Sigmoid colon (tissue), 6 donors: ENCODE measurements at regions not wholly inside any gene's neighbourhood (a gene's known extent, or its start where the extent isn't known, plus 50 kb on each side); places are given as distances from the start of the nearest gene placed in this dataset.
A peak's percentile ranks its signal among the peaks of the same experiment; 100 is the strongest.

Experiments
- DNase-seq: peaks from one replicate; pipeline ENCODE4 v3.0.0-alpha.2; 2019
- H3K27ac ChIP-seq, 4 donors: fragments of 200-600 bp; sonication (generic); one replicate each; pipeline ENCODE4 v1.5.1; 2016 to 2019; ENCODE audit warnings: mild to moderate bottlenecking in 1 of 4
- H3K27me3 ChIP-seq, 3 donors: fragments of 200-600 bp; sonication (generic); one replicate each; pipeline ENCODE4 v1.5.1; 2019; ENCODE audit warnings: mild to moderate bottlenecking in 1 of 3
- H3K36me3 ChIP-seq, 4 donors: fragments of 200-600 bp; sonication (generic); one replicate each; pipeline ENCODE4 v1.5.1; 2016 to 2019
- H3K4me1 ChIP-seq, 4 donors: fragments of 200-600 bp; sonication (generic); one replicate each; pipeline ENCODE4 v1.5.1; 2017 to 2019
- H3K4me3 ChIP-seq, 4 donors: fragments of 200-600 bp; sonication (generic); one replicate each; pipeline ENCODE4 v1.5.1; 2017 to 2019; ENCODE audit warnings: mild to moderate bottlenecking in 2 of 4, moderate library complexity in 1 of 4
- H3K9me3 ChIP-seq, 4 donors: fragments of 200-600 bp in 3 of 4; sonication (generic) in 3 of 4; one replicate each; pipeline versions ENCODE4 v1.5.1 to v1.6.1; 2013 to 2019
- EP300 ChIP-seq, 4 donors: sonication (generic); formaldehyde crosslinking; IDR thresholded peaks; one replicate each; pipeline ENCODE4 v1.6.1; 2017; ENCODE audit warnings: antibody characterized with exemption in 4 of 4
- POLR2A ChIP-seq, 2 donors: fragments of 450-650 bp; IDR thresholded peaks; one replicate each; pipeline ENCODE4 v1.6.1; 2016; ENCODE audit warnings: antibody characterized with exemption in 2 of 2, mild to moderate bottlenecking in 2 of 2, moderate library complexity in 2 of 2
- POLR2AphosphoS5 ChIP-seq, 4 donors: sonication (generic); formaldehyde crosslinking; IDR thresholded peaks; one replicate each; pipeline ENCODE4 v1.6.1; 2017; ENCODE audit warnings: antibody characterized with exemption in 4 of 4
- WGBS, 2 donors: extraction: QIAGEN DNeasy Blood & Tissue Kit; methylation state at CpG; one replicate each; pipeline ENCODE4 v1.1.7; 2013; 5-methylcytosine and 5-hydroxymethylcytosine counted together
- intact Hi-C: fragments of 100-400 bp; cut with DNase I; formaldehyde crosslinking; loops from one replicate; pipeline ENCODE4 v1.15.1; 2023
- TF ChIP-seq, protein P1 (sequence below), 4 experiments: fragments of 450-650 bp in 3 of 4; fragments of 200-600 bp in 1 of 4; IDR thresholded peaks; one replicate each; pipeline ENCODE4 v1.5.1; 2016 to 2019; ENCODE audit warnings: antibody characterized with exemption in 4 of 4, mild to moderate bottlenecking in 3 of 4, moderate library complexity in 2 of 4
- donor health status: healthy with polysubstance abuse.
- donor health status: healthy.

DNA sequence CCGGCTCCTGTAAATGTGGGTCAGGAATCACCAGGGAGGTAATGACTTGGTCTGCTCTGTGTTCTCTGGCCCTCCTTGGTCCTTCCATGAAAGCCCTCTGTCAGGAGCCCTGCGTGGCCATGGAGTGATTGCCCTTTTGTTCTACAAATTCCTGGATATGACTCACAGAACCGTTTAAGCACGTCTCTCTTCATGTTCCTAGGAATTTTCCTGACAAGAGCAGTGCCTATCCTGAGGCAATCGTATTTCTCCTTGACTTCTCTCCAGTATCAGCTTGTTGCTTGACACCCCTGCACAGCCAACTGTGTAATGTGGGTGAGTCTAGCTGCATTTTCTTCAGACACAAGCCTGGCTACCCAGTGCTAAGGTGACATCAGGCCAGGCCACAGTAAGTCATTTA, 274.3 kb upstream of the ZNF462 start:
- Histone ChIP-seq H3K36me3 (no peaks in the 10 kb centered on the region), H3K4me3 (no peak overlapping the region), H3K27me3 (no peaks in the 10 kb centered on the region), H3K27ac (peak overlapping the region in 1 of 4 donors; percentile 6), H3K4me1 (peaks cover 0 to 9% (median 3%) of the 10 kb centered on the region in 4 donors), H3K9me3 (no peaks in the 10 kb centered on the region)
- no peak for TF ChIP-seq POLR2AphosphoS5 (IDR thresholded peaks at IDR 0.05)
- TF ChIP-seq, protein P1, sequence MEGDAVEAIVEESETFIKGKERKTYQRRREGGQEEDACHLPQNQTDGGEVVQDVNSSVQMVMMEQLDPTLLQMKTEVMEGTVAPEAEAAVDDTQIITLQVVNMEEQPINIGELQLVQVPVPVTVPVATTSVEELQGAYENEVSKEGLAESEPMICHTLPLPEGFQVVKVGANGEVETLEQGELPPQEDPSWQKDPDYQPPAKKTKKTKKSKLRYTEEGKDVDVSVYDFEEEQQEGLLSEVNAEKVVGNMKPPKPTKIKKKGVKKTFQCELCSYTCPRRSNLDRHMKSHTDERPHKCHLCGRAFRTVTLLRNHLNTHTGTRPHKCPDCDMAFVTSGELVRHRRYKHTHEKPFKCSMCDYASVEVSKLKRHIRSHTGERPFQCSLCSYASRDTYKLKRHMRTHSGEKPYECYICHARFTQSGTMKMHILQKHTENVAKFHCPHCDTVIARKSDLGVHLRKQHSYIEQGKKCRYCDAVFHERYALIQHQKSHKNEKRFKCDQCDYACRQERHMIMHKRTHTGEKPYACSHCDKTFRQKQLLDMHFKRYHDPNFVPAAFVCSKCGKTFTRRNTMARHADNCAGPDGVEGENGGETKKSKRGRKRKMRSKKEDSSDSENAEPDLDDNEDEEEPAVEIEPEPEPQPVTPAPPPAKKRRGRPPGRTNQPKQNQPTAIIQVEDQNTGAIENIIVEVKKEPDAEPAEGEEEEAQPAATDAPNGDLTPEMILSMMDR (IDR thresholded peaks at IDR 0.05): no peak
- TF ChIP-seq POLR2A (IDR thresholded peaks at IDR 0.05): no peak
- no peak for TF ChIP-seq EP300 (IDR thresholded peaks at IDR 0.05)
- WGBS, 2 donors: 73 to 77% methylated on average over 5 of the region's 5 CpGs
- intact Hi-C loops: no loop called here
- no peak for DNase-seq

DNA sequence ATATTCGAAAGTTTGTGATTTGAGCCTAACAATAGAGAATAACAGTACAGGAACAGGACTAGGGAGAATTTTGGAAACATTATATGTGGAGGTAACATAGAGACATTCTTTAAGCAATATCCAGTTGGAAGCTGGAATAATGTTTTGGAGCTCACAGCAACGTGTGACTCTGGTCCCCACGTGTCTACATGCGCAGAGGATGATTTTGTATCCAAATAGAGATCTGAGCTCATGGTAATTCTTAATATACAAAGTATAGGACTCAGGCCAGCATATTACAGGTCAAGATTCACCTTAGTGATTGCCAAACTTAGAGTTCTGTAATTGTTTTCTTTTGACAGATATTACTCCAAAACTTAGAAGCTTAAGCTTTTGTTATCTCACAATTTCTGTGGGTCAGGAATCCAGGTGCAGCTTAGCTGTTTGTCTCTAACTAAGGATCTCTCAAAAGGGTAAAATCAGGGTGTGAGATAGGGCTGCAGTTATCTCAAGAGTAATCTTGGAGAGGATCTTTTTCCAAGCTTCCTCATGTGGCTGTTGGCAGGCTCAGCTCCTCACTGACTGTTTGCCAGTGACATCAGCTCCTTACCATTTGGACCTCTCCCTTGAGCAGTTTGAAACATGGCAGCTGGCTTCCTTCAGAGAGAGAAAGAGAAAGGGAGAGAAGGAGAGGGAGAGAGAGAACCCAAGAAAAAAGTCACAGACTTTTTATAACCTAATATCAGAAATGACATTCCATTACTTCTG, 272.0 kb upstream of the ZNF462 start:
- 83 to 86% methylated on average over 4 of the region's 4 CpGs for WGBS, 2 donors
- no peak overlapping the region for H3K4me3 ChIP-seq
- no peak for TF ChIP-seq EP300 (IDR thresholded peaks at IDR 0.05)
- no peak for TF ChIP-seq POLR2A (IDR thresholded peaks at IDR 0.05)
- TF ChIP-seq POLR2AphosphoS5 (IDR thresholded peaks at IDR 0.05): no peak
- TF ChIP-seq, protein P1 (IDR thresholded peaks at IDR 0.05): no peak
- H3K9me3 ChIP-seq: no peaks in the 10 kb centered on the region
- H3K27me3 ChIP-seq: no peaks in the 10 kb centered on the region
- intact Hi-C loops: no loop called here
- H3K4me1 ChIP-seq: peaks cover 0 to 9% (median 3%) of the 10 kb centered on the region in 4 donors
- no peak overlapping the region for H3K27ac ChIP-seq
- no peaks in the 10 kb centered on the region for H3K36me3 ChIP-seq
- DNase-seq: no peak

- H3K27ac ChIP-seq: no peak overlapping the region
- H3K4me3 ChIP-seq: no peak overlapping the region
- intact Hi-C loops: no loop called here
- TF ChIP-seq POLR2AphosphoS5 (IDR thresholded peaks at IDR 0.05): no peak
- TF ChIP-seq POLR2A (IDR thresholded peaks at IDR 0.05): no peak
- TF ChIP-seq EP300 (IDR thresholded peaks at IDR 0.05): no peak
- TF ChIP-seq, protein P1 (IDR thresholded peaks at IDR 0.05): no peak
- no peaks in the 10 kb centered on the region for H3K9me3 ChIP-seq
- WGBS, 2 donors: 80 to 88% methylated on average over 7 of the region's 7 CpGs
- no peaks in the 10 kb centered on the region for H3K36me3 ChIP-seq
- DNase-seq: no peak
- no peaks in the 10 kb centered on the region for H3K27me3 ChIP-seq
- H3K4me1 ChIP-seq: peaks cover 0 to 9% (median 3%) of the 10 kb centered on the region in 4 donors
Observed at GRCh38 chr9:106593201-106593600, 269.8 kb upstream of the ZNF462 start.

GRCh38 chr9:106596984-106597383, 266.0 kb upstream of the ZNF462 start:
- no peaks in the 10 kb centered on the region for H3K27me3 ChIP-seq
- no peak overlapping the region for H3K4me3 ChIP-seq
- intact Hi-C loops: no loop called here
- H3K4me1 ChIP-seq: no peaks in the 10 kb centered on the region
- TF ChIP-seq POLR2A (IDR thresholded peaks at IDR 0.05): no peak
- no peak for TF ChIP-seq POLR2AphosphoS5 (IDR thresholded peaks at IDR 0.05)
- TF ChIP-seq, protein P1 (IDR thresholded peaks at IDR 0.05): no peak
- TF ChIP-seq EP300 (IDR thresholded peaks at IDR 0.05): no peak
- no peaks in the 10 kb centered on the region for H3K9me3 ChIP-seq
- H3K27ac ChIP-seq: no peak overlapping the region
- WGBS, 2 donors: 53 to 76% methylated on average over 4 of the region's 4 CpGs
- no peaks in the 10 kb centered on the region for H3K36me3 ChIP-seq
- no peak for DNase-seq
